Adipocyte (in vitro differentiated cells): ENCODE measurements at regions not wholly inside any gene's neighbourhood (a gene's known extent, or its start where the extent isn't known, plus 50 kb on each side); places are given as distances from the start of the nearest gene placed in this dataset.

Experiments
- DNase-seq: peaks from one replicate; pipeline ENCODE4 v3.0.0-alpha.2; 2015; ENCODE audit warnings: low read depth
- H3K27me3 ChIP-seq: replicated peaks from 2 replicates; pipeline ENCODE4 v1.7.0; 2013; ENCODE audit warnings: mild to moderate bottlenecking, low read length, moderate library complexity; ENCODE audit not compliant: control insufficient read depth, insufficient read depth
- H3K36me3 ChIP-seq: 2 replicates; pipeline ENCODE4 v1.7.0; 2013; ENCODE audit warnings: low read length, mild to moderate bottlenecking, moderate library complexity; ENCODE audit not compliant: control insufficient read depth, insufficient read depth, severe bottlenecking
- H3K4me1 ChIP-seq: 2 replicates; pipeline ENCODE4 v1.7.0; 2013; ENCODE audit warnings: mild to moderate bottlenecking, low read length, moderate library complexity; ENCODE audit not compliant: control insufficient read depth, insufficient read depth
- H3K4me3 ChIP-seq: 2 replicates; pipeline ENCODE4 v1.7.0; 2013; ENCODE audit warnings: mild to moderate bottlenecking, low read length, moderate library complexity
- H3K9ac ChIP-seq: 2 replicates; pipeline ENCODE4 v1.7.0; 2013; ENCODE audit warnings: mild to moderate bottlenecking, low read length, moderate library complexity
- H3K9me3 ChIP-seq: 2 replicates; pipeline ENCODE4 v1.7.0; 2013; ENCODE audit warnings: mild to moderate bottlenecking, low read length, moderate library complexity; ENCODE audit not compliant: control insufficient read depth

DNA sequence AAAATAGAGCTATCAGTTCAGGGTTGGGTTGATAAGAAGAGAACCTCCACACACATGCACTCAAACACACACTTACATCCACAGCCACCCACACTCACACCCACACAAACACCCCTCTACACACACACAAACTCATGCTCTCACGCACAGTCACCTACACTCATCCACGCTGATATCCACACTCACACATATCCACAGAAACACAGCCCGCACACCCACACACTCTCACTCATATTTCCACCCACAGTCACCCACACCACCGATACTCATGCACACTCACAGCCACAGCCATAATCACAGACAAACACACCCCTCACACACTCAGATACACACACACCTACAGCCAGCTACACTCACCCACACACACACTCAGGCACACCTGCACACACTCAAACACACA is 333.0 kb upstream of the TPK1 start:
- DNase-seq: no peak
- H3K4me3 ChIP-seq: no peak overlapping the region
- no peaks in the 10 kb centered on the region for H3K36me3 ChIP-seq
- H3K27me3 ChIP-seq: no peaks in the 10 kb centered on the region
- H3K9ac ChIP-seq: no peak overlapping the region
- peaks cover 4% of the 10 kb centered on the region for H3K9me3 ChIP-seq
- H3K4me1 ChIP-seq: no peaks in the 10 kb centered on the region

DNA sequence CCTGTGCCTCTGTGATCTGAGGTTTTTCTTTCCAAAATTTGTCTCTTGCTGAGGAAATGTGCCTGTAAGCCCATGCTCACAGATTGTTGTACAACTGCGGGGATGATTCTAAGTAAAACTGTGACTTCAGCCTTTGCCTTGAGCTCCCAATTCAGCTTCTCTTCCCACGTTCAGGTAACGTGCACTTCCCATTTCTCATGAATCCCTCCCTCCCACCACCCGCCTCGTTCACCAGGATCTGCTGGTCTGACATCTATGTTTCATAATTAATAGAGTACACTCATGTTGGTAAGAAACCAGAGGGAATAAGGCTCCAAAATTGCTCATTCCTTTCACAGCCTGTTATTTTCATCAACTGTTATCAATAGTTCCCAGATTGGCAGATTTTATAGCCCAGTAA is 332.6 kb upstream of the TPK1 start:
- no peak for DNase-seq
- Histone ChIP-seq H3K4me1 (no peaks in the 10 kb centered on the region), H3K36me3 (no peaks in the 10 kb centered on the region), H3K9ac (no peak overlapping the region), H3K9me3 (peaks cover 4% of the 10 kb centered on the region), H3K27me3 (no peaks in the 10 kb centered on the region), H3K4me3 (no peak overlapping the region)

DNA sequence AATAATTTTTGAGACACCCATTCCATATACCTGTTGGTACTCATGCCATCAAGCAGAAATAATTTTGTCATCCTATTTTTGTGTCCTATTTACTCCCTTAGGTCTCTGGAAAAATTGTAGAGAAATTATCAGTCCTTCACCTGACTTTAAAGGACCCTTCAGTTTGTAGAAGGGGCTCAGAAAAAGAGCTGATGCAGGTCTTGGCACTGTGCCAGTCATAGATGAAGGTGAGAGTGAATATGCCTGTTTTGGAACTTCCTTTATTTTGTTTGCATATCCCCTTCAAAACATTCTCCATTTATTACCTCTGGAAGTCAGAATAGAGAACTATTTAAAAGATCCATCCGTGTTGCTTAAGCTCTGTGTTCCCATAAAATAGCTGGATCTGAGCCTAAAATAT is 321.0 kb upstream of the TPK1 start:
- Histone ChIP-seq H3K27me3 (peaks cover 3% of the 10 kb centered on the region), H3K4me1 (no peaks in the 10 kb centered on the region), H3K9ac (no peak overlapping the region), H3K36me3 (no peaks in the 10 kb centered on the region), H3K9me3 (no peaks in the 10 kb centered on the region), H3K4me3 (no peak overlapping the region)
- no peak for DNase-seq

DNA sequence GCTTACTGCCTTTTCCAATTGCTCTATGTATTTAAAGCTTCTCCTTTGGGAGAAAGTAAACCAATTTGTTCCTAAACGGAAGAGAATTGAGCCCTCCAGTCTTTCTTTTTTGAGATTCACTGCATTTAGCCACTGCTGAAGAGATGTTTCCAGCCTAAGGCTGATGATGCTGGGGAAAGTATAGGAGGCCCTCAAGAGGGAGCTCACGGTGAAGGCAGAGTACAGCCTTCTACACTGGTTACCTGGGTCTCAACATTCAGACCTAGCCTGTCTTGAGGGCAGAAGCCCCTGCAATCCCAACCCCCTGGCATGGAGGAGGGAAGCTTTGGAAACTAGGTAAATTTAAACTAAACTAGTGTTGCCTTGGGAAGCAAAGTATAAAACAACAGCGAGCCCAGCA is 316.7 kb upstream of the TPK1 start:
- no peak overlapping the region for H3K9ac ChIP-seq
- no peaks in the 10 kb centered on the region for H3K36me3 ChIP-seq
- no peak overlapping the region for H3K4me3 ChIP-seq
- no peaks in the 10 kb centered on the region for H3K4me1 ChIP-seq
- DNase-seq: no peak
- peaks cover 4% of the 10 kb centered on the region for H3K27me3 ChIP-seq
- no peaks in the 10 kb centered on the region for H3K9me3 ChIP-seq

DNA sequence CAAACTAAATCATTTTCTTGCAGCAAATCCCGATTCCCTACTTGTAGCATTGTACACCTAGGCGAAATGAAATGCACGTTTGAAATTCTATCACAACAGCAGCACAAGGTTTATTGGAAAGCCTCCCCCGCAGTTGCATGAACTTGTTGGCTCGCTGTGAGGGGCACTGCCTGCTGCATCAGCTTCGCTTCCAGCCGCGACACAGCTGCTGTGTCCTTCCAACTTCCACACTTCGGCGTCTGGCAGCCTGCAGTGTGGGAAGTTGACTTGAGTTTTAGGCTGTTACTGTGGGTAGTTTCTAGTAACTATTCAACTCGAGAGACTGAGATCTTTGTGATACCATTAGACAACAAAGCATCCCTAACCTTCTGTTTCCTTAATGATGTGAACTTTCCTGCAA is 315.8 kb upstream of the TPK1 start:
- H3K9ac ChIP-seq: no peak overlapping the region
- H3K36me3 ChIP-seq: no peaks in the 10 kb centered on the region
- H3K4me3 ChIP-seq: no peak overlapping the region
- peaks cover 4% of the 10 kb centered on the region for H3K27me3 ChIP-seq
- no peaks in the 10 kb centered on the region for H3K9me3 ChIP-seq
- no peak for DNase-seq
- H3K4me1 ChIP-seq: no peaks in the 10 kb centered on the region

DNA sequence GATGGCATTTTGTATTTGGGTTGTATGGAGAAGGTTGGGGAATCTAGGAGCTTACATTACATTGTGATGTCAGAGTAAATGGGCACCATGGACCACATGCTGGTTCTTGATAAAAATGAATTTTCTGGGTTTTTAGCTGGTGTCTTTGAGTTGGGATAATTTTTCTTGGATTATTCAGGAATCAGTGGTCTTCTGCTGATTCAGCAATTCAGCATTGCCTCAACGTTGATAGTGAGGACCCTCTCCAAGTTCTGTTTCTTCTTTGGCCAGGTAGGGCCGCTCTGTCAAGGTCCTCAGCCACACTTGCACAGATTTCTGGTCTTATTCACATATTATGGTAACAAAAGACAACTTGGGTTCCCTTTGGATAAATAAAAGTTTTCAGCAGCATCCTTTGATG is 312.0 kb upstream of the TPK1 start:
- no peaks in the 10 kb centered on the region for H3K9me3 ChIP-seq
- H3K9ac ChIP-seq: no peak overlapping the region
- H3K27me3 ChIP-seq: peaks cover 4% of the 10 kb centered on the region
- H3K36me3 ChIP-seq: no peaks in the 10 kb centered on the region
- H3K4me3 ChIP-seq: no peak overlapping the region
- peaks cover 4% of the 10 kb centered on the region for H3K4me1 ChIP-seq
- DNase-seq: no peak

DNA sequence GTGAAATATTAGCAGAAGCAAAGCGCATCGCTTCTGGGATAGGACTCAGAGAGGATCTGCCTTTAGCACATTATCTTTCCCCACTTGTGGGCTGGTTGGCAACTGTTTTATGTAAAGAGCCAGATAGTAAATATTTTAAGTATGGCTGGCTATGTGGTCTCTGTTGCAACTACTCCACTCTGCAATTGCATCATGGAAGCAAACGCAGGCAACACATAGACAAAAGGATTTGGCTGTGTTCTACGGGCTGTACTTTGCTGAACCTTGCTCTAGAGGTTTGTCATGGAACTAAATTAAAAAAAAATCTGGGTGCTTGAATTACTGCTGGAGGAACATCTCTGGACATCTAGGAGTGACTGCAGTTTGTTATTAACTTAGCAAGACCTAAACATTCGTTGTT is 307.8 kb upstream of the TPK1 start:
- Histone ChIP-seq H3K9ac (no peak overlapping the region), H3K27me3 (no peaks in the 10 kb centered on the region), H3K36me3 (no peaks in the 10 kb centered on the region), H3K4me1 (peaks cover 4% of the 10 kb centered on the region), H3K9me3 (no peaks in the 10 kb centered on the region), H3K4me3 (no peak overlapping the region)
- DNase-seq: no peak

DNA sequence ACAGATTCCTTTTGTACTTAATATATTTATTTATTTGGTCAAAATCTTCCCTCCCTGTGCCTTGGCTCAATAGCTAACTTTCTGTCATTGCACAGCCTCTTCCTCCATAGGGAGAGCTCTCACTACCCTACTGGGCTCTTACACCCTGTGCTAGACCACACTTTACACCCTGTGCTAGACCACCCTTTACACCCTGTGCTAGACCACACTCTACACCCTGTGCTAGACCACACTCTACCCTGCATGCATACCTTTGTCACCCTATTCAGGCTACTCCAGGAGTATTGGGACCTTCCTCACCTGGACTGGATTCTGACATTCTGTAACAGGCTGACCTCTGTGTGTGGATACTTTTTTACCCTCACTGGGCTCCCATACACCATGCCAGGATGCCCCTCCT is 298.5 kb upstream of the TPK1 start:
- Histone ChIP-seq H3K4me1 (no peaks in the 10 kb centered on the region), H3K27me3 (no peaks in the 10 kb centered on the region), H3K4me3 (no peak overlapping the region), H3K9ac (no peak overlapping the region), H3K36me3 (no peaks in the 10 kb centered on the region), H3K9me3 (no peaks in the 10 kb centered on the region)
- no peak for DNase-seq

DNA sequence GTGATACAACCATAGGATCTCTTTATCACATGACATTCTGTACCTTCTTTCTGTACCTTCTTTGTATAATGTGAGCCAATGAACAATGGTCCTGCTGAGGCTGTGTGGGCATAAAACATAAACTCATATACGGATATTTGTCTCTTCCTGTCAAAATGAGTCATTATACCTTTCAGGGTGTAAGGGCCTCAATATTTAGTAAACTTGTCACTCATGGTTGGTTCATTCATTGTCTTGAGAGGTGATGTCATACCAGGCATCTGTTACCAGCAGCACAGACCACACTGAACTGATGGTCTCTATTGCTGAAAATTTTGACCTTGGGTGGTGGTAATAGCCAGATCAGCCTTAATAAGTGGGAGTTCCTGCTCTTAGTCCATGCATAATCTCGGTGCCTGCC is 287.6 kb upstream of the TPK1 start:
- H3K27me3 ChIP-seq: no peaks in the 10 kb centered on the region
- H3K4me3 ChIP-seq: no peak overlapping the region
- peaks cover 2% of the 10 kb centered on the region for H3K9me3 ChIP-seq
- no peak overlapping the region for H3K9ac ChIP-seq
- H3K36me3 ChIP-seq: no peaks in the 10 kb centered on the region
- DNase-seq: no peak
- no peaks in the 10 kb centered on the region for H3K4me1 ChIP-seq

DNA sequence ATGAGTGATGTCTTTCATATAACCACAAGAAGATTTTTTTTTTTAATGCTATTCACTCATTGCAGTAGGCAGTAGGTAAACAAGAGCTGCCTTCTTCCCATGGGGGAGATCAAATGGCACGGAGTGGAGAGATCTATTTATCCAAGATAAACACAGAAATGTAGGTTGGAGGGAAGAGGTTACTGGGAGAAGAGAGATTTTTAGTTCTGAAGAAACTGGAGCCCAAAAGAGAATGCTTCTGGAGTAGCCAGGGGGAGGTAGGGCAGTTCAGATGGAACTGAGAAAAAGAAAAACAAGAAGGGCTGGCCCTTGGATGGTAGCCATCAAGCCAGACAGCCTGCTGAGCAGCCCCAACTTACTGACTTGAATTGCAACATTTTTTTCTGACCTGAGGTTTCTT is 270.1 kb upstream of the TPK1 start:
- H3K36me3 ChIP-seq: no peaks in the 10 kb centered on the region
- no peak overlapping the region for H3K4me3 ChIP-seq
- H3K4me1 ChIP-seq: peaks cover 2% of the 10 kb centered on the region
- no peaks in the 10 kb centered on the region for H3K27me3 ChIP-seq
- peaks cover 4% of the 10 kb centered on the region for H3K9me3 ChIP-seq
- DNase-seq: no peak
- H3K9ac ChIP-seq: no peak overlapping the region

DNA sequence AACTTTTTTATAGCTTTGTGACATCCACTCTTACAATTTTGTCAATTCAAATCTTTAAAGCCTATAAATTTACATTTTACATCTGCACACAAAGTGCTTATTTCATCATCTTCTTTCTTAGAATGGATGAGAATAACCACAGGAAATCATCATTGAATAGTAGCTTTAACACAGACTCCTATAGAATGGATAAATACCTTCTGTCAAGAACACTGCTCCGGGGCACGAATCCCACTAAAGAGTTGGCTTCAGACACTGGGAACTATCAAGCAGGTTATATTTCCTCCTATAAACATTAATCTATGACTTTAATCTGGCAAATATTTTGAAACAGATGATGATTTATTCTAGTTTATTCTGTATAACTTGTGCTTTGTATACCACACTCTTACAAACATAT is 269.7 kb upstream of the TPK1 start:
- Histone ChIP-seq H3K9me3 (peaks cover 3% of the 10 kb centered on the region), H3K4me3 (no peak overlapping the region), H3K9ac (no peak overlapping the region), H3K4me1 (peaks cover 2% of the 10 kb centered on the region), H3K27me3 (no peaks in the 10 kb centered on the region), H3K36me3 (no peaks in the 10 kb centered on the region)
- no peak for DNase-seq

DNA sequence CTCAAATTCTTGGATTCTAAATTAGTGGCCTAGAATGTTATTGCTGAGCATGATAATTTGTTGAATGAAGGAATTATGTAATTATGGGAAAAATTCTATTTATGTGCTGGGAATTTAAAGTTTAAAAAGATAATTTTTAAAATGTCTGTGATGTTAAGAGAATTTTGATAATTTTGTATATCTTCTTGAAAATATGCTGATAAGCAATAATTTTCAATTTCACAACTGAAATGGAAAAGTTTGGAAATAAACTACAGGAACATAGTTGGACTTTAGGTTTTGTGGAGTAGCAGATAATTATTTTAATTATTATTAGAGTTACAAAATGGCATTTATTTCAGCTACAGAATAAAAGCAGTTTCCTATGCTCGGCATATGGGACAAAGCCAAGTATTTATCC is 268.5 kb upstream of the TPK1 start:
- no peak for DNase-seq
- peaks cover 2% of the 10 kb centered on the region for H3K4me1 ChIP-seq
- H3K36me3 ChIP-seq: no peaks in the 10 kb centered on the region
- H3K27me3 ChIP-seq: no peaks in the 10 kb centered on the region
- H3K4me3 ChIP-seq: no peak overlapping the region
- H3K9me3 ChIP-seq: no peaks in the 10 kb centered on the region
- H3K9ac ChIP-seq: no peak overlapping the region
